GM12878 (cell line): ENCODE measurements at regions not wholly inside any gene's neighbourhood (a gene's known extent, or its start where the extent isn't known, plus 50 kb on each side); places are given as distances from the start of the nearest gene placed in this dataset.

Experiments used
- ATAC-seq: fragments of 200-7000 bp; cut with Tn5 transposase; 3 replicates; pipeline ENCODE4 v1.9.1; 2020; ENCODE audit warnings: mild to moderate bottlenecking, moderate library complexity
- BruUV-seq: library from RNA; stranded (reverse); fragments of 400-500 nt; replicated peaks from 2 replicates; lab custom pipeline; 2021; lab: Mats Ljungman, UMichigan
- CTCF ChIA-PET: fragments of 300-600 bp; sonication (Branson Sonifier 250); formaldehyde crosslinking; extraction: SDS; loops from one replicate; lab custom pipeline; 2021; ENCODE audit warnings: inconsistent platforms; lab: Yijun Ruan, JAX
- POLR2A ChIA-PET: fragments of 350-600 bp; formaldehyde crosslinking; extraction: SDS; loops from one replicate; lab custom pipeline; 2021; ENCODE audit warnings: inconsistent platforms; lab: Charles Lee
- RAD21 ChIA-PET: fragments of 300-600 bp; sonication (Branson Sonifier 250); formaldehyde crosslinking; loops from one replicate; lab custom pipeline; 2023; ENCODE audit warnings: antibody characterized with exemption; ENCODE audit not compliant: unreplicated experiment; lab: Charles Lee
- SMC1A ChIA-PET: fragments of 300-600 bp; sonication (Branson Sonifier 250); formaldehyde crosslinking; loops from one replicate; lab custom pipeline; 2023; ENCODE audit not compliant: unreplicated experiment, uncharacterized antibody; lab: Charles Lee
- DNase-seq: peaks from one replicate; pipeline ENCODE4 v3.0.0-alpha.2; 2011; ENCODE audit warnings: low read depth, low spot score
- FAIRE-seq: peaks from 3 replicates; lab custom pipeline; 2011; peaks lifted over from hg19 to GRCh38; lab: Jason Lieb, UNC
- H2AFZ ChIP-seq: 2 replicates; pipeline ENCODE4 v1.6.0; 2011; ENCODE audit warnings: low read depth, low read length, control low read depth; ENCODE audit not compliant: control insufficient read depth
- H3K27ac ChIP-seq: 2 replicates; pipeline ENCODE4 v1.5.1; 2011; ENCODE audit warnings: control low read depth; ENCODE audit not compliant: control insufficient read depth, insufficient read depth
- H3K27me3 ChIP-seq, 2 experiments: replicated peaks in 1 of 2; 2 replicates each; pipeline versions ENCODE4 v1.6.0 to v1.6.1; 2011; ENCODE audit warnings: low read length in 1 of 2; ENCODE audit not compliant: control insufficient read depth in 2 of 2, insufficient read depth in 2 of 2
- H3K36me3 ChIP-seq, 2 experiments: 2 replicates each; pipeline ENCODE4 v1.5.1; 2011; ENCODE audit warnings: low read length in 1 of 2; ENCODE audit not compliant: control insufficient read depth in 2 of 2, insufficient read depth in 2 of 2
- H3K4me1 ChIP-seq: 2 replicates; pipeline ENCODE4 v1.6.1; 2011; ENCODE audit warnings: mild to moderate bottlenecking, low read length, moderate library complexity, mixed read lengths; ENCODE audit not compliant: control insufficient read depth, insufficient read depth
- H3K4me2 ChIP-seq: 2 replicates; pipeline ENCODE4 v1.6.0; 2011; ENCODE audit warnings: control low read depth; ENCODE audit not compliant: control insufficient read depth, insufficient read depth
- H3K4me3 ChIP-seq: fragments of 200-600 bp; sonication (generic); 2 replicates; pipeline ENCODE4 v1.5.1; 2016
- H3K79me2 ChIP-seq: 2 replicates; pipeline ENCODE4 v1.6.0; 2011; ENCODE audit warnings: low read length; ENCODE audit not compliant: control insufficient read depth, insufficient read depth
- H3K9ac ChIP-seq: 2 replicates; pipeline ENCODE4 v1.8.0; 2011; ENCODE audit warnings: low read length, control low read depth, mixed read lengths; ENCODE audit not compliant: control insufficient read depth, insufficient read depth
- H3K9me3 ChIP-seq: replicated peaks from 3 replicates; pipeline ENCODE4 v1.5.1; 2011; ENCODE audit warnings: mild to moderate bottlenecking, low read length; ENCODE audit not compliant: control insufficient read depth, insufficient read depth
- H4K20me1 ChIP-seq: 2 replicates; pipeline ENCODE4 v1.6.0; 2011; ENCODE audit not compliant: control insufficient read depth, insufficient read depth
- CBX3 ChIP-seq: fragments of 200-600 bp; sonication (generic); IDR thresholded peaks from 2 replicates; pipeline ENCODE4 v1.6.1; 2016; ENCODE audit warnings: low read depth, borderline replicate concordance
- CHD4 ChIP-seq: fragments of 200-600 bp; sonication (generic); IDR thresholded peaks from 2 replicates; pipeline ENCODE4 v1.6.1; 2016; ENCODE audit warnings: mild to moderate bottlenecking
- FOXK2 ChIP-seq: fragments of 450-650 bp; IDR thresholded peaks from 2 replicates; pipeline ENCODE4 v1.6.1; 2017; ENCODE audit warnings: mild to moderate bottlenecking, moderate library complexity
- FOXM1 ChIP-seq: IDR thresholded peaks from 2 replicates; pipeline ENCODE4 v1.6.1; 2012; ENCODE audit warnings: low read depth, mild to moderate bottlenecking, inconsistent platforms, low read length, moderate library complexity
- JUNB ChIP-seq: IDR thresholded peaks from 2 replicates; pipeline ENCODE4 v1.6.1; 2016; ENCODE audit warnings: antibody characterized with exemption, mild to moderate bottlenecking
- MEF2A ChIP-seq: IDR thresholded peaks from 2 replicates; pipeline ENCODE4 v1.6.1; 2011; ENCODE audit warnings: low read depth, mild to moderate bottlenecking, low read length, moderate library complexity; ENCODE audit not compliant: insufficient read depth
- TAF1 ChIP-seq: IDR thresholded peaks from 2 replicates; pipeline ENCODE4 v1.6.1; 2011; ENCODE audit warnings: mild to moderate bottlenecking, low read depth, low read length, borderline replicate concordance
- ZNF217 ChIP-seq: fragments of 450-650 bp; IDR thresholded peaks from 2 replicates; pipeline ENCODE4 v1.6.1; 2017; ENCODE audit warnings: antibody characterized with exemption, mild to moderate bottlenecking
- WGBS: methylation state at CpG from one replicate; pipeline ENCODE4 v1.1.6; 2016; ENCODE audit warnings: low lambda C conversion rate; ENCODE audit not compliant: insufficient replicate concordance, insufficient coverage; ENCODE audit errors: missing lambda C conversion rate; 5-methylcytosine and 5-hydroxymethylcytosine counted together
- in situ Hi-C: fragments of 300-500 bp; cut with MboI; formaldehyde crosslinking; loops from 9 replicates; pipeline ENCODE4 v1.14.3; 2018; ENCODE audit warnings: mixed read lengths
- intact Hi-C: fragments of 100-400 bp; cut with micrococcal nuclease; formaldehyde crosslinking; loops from one replicate; pipeline ENCODE4 v1.14.2; 2022; ENCODE audit not compliant: unreplicated experiment
- TF ChIP-seq, protein P1 (sequence below): fragments of 150-350 bp; IDR thresholded peaks from 2 replicates; pipeline ENCODE4 v1.6.1; 2014; ENCODE audit warnings: mild to moderate bottlenecking, low read depth, low read length
- TF ChIP-seq, protein P2 (sequence below): IDR thresholded peaks from 2 replicates; pipeline ENCODE4 v1.6.1; 2012; ENCODE audit warnings: low read depth, low read length, improper control_type of control experiment
- TF ChIP-seq, protein P3 (sequence below): fragments of 450-650 bp; conservative IDR thresholded peaks from 2 replicates; pipeline ENCODE4 v1.6.1; 2017; ENCODE audit warnings: mild to moderate bottlenecking, moderate library complexity

DNA sequence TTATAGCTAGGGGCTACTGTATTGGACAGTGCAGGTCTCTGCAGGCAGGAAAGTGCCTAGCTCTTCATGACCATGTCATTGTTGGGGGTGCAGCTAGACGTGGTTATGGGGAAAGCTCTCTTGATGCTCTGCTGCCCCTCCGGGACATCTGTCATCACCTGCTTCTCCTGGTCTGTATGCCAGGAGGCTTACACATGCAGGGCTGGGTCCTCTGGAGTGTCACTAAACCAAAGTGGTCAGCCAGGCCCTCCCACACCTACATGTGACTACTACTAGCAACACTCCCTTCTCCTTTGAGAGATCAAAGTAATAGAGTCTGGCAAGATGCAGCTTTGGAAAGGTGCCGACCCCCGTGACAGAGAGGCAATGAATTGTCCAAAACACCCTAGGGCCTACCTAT lies 98.5 kb downstream of the SST start:
- DNase-seq (no peak), ATAC-seq (no peak), FAIRE-seq (no peak)
- WGBS = 10% methylated on average over 4 of the region's 4 CpGs
- Histone ChIP-seq H3K4me3 (no peak overlapping the region), H3K9me3 (no peaks in the 10 kb centered on the region), H4K20me1 (no peaks in the 10 kb centered on the region), H3K4me2 (no peak overlapping the region), H3K27ac (no peak overlapping the region), H3K79me2 (no peaks in the 10 kb centered on the region), H2AFZ (no peak overlapping the region), H3K36me3 (no peaks in the 10 kb centered on the region), H3K9ac (no peak overlapping the region), H3K4me1 (no peaks in the 10 kb centered on the region), H3K27me3 (no peaks in the 10 kb centered on the region)
- in situ Hi-C loops = no loop called here
- SMC1A ChIA-PET = no interaction called here
- CTCF ChIA-PET = interaction anchor here (2.0 to 2.2 kb wide), 2 partner anchors 107 to 253 kb away, joined by 4 to 8 read pairs; no protein-coding TSS in a partner anchor
- intact Hi-C loops = no loop called here
- TF ChIP-seq, protein P1, sequence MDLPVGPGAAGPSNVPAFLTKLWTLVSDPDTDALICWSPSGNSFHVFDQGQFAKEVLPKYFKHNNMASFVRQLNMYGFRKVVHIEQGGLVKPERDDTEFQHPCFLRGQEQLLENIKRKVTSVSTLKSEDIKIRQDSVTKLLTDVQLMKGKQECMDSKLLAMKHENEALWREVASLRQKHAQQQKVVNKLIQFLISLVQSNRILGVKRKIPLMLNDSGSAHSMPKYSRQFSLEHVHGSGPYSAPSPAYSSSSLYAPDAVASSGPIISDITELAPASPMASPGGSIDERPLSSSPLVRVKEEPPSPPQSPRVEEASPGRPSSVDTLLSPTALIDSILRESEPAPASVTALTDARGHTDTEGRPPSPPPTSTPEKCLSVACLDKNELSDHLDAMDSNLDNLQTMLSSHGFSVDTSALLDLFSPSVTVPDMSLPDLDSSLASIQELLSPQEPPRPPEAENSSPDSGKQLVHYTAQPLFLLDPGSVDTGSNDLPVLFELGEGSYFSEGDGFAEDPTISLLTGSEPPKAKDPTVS = no peak
- TF ChIP-seq FOXM1 (no peak), JUNB (no peak), ZNF217 (no peak), MEF2A (no peak)
- RAD21 ChIA-PET = no interaction called here
- no TSS peak for BruUV-seq
- POLR2A ChIA-PET = no interaction called here

DNA sequence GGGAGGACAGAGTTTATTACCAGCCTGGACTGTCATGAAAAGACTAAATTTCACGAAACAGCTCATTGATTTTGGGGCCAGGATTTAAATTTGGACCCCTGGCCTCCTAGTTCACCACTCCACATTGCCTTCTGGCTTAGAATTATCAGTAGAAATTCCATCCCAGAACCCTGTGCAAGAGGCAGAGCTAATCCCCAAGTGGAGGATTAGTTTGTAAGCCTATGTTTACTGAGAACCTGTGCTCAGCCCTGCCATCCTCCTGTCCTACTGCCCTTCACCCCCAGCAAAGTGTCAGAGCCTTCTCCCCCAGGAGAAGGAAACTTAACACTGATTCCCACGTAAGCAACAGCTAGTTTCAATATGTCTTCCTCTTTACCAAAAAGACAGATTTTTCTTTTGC lies 99.4 kb downstream of the SST start:
- BruUV-seq = no TSS peak
- ChIA-PET SMC1A (no interaction called here), RAD21 (no interaction called here), CTCF (interaction anchor here (2.0 to 2.2 kb wide), 2 partner anchors 108 to 252 kb away, joined by 4 to 8 read pairs; no protein-coding TSS in a partner anchor), POLR2A (no interaction called here)
- no peak overlapping the region for H2AFZ ChIP-seq
- no peaks in the 10 kb centered on the region for H4K20me1 ChIP-seq
- ATAC-seq (no peak), DNase-seq (no peak), FAIRE-seq (no peak)
- in situ Hi-C loops (no loop called here), intact Hi-C loops (no loop called here)
- no peaks in the 10 kb centered on the region for H3K36me3 ChIP-seq
- no peaks in the 10 kb centered on the region for H3K4me1 ChIP-seq
- no peaks in the 10 kb centered on the region for H3K27me3 ChIP-seq
- no peak overlapping the region for H3K9ac ChIP-seq
- no peak overlapping the region for H3K4me3 ChIP-seq
- H3K27ac ChIP-seq = no peak overlapping the region
- no peaks in the 10 kb centered on the region for H3K79me2 ChIP-seq
- H3K9me3 ChIP-seq = no peaks in the 10 kb centered on the region
- 0% methylated on average over 2 of the region's 2 CpGs for WGBS
- H3K4me2 ChIP-seq = no peak overlapping the region
- TF ChIP-seq CBX3 = no peak
- TF ChIP-seq, protein P2, sequence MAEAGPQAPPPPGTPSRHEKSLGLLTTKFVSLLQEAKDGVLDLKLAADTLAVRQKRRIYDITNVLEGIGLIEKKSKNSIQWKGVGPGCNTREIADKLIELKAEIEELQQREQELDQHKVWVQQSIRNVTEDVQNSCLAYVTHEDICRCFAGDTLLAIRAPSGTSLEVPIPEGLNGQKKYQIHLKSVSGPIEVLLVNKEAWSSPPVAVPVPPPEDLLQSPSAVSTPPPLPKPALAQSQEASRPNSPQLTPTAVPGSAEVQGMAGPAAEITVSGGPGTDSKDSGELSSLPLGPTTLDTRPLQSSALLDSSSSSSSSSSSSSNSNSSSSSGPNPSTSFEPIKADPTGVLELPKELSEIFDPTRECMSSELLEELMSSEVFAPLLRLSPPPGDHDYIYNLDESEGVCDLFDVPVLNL = no peak
- TF ChIP-seq, protein P3, sequence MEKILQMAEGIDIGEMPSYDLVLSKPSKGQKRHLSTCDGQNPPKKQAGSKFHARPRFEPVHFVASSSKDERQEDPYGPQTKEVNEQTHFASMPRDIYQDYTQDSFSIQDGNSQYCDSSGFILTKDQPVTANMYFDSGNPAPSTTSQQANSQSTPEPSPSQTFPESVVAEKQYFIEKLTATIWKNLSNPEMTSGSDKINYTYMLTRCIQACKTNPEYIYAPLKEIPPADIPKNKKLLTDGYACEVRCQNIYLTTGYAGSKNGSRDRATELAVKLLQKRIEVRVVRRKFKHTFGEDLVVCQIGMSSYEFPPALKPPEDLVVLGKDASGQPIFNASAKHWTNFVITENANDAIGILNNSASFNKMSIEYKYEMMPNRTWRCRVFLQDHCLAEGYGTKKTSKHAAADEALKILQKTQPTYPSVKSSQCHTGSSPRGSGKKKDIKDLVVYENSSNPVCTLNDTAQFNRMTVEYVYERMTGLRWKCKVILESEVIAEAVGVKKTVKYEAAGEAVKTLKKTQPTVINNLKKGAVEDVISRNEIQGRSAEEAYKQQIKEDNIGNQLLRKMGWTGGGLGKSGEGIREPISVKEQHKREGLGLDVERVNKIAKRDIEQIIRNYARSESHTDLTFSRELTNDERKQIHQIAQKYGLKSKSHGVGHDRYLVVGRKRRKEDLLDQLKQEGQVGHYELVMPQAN = no peak
- TF ChIP-seq FOXK2 = no peak
- no peak for TF ChIP-seq TAF1
- no peak for TF ChIP-seq CHD4
